Lower leg skin (tissue), 4 donors: ENCODE measurements at regions not wholly inside any gene's neighbourhood (a gene's known extent, or its start where the extent isn't known, plus 50 kb on each side); places are given as distances from the start of the nearest gene placed in this dataset.

Experiments
- DNase-seq, 2 donors: peaks; one replicate each; pipeline ENCODE4 v3.0.0-alpha.2; 2019; ENCODE audit warnings: low spot score in 2 of 2
- H3K4me3 ChIP-seq: fragments of 200-600 bp; sonication (generic); 2 replicates; pipeline ENCODE4 v1.5.1; 2017; ENCODE audit warnings: mild to moderate bottlenecking, low read depth; ENCODE audit not compliant: poor library complexity, severe bottlenecking
- CTCF ChIP-seq, 3 donors: fragments of 450-650 bp; IDR thresholded peaks; one replicate each; pipeline ENCODE4 v1.5.1; 2016; ENCODE audit warnings: antibody characterized with exemption in 3 of 3, mild to moderate bottlenecking in 3 of 3, moderate library complexity in 2 of 3
- POLR2A ChIP-seq, 2 donors: fragments of 450-650 bp; IDR thresholded peaks; one replicate each; pipeline ENCODE4 v1.6.1; 2016 to 2017; ENCODE audit warnings: antibody characterized with exemption in 2 of 2, mild to moderate bottlenecking in 1 of 2, moderate library complexity in 1 of 2
- WGBS, 2 donors: methylation state at CpG; one replicate each; pipeline ENCODE4 v1.1.5; 2018; 5-methylcytosine and 5-hydroxymethylcytosine counted together
- intact Hi-C: fragments of 100-400 bp; cut with DNase I; formaldehyde crosslinking; loops from one replicate; pipeline ENCODE4 v1.15.0; 2023; ENCODE audit warnings: low total_unique reads

DNA sequence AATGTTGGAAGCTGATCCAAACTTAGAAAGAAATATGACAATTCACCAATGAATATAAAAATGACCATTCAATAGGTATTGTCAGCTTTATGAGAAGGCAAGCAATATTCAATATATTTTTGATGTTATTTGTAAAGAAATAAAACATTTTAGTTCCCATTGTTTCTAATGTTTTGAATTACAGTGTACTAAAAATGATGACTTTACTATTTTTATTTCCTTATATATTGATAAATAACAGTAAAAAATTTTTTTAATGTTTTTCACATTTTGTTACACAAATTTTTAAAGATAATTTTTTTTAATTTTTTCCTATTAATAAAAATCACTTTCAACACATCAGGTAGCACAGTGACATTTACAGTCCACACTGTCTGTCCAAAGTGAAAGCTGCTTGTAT, 565.5 kb upstream of the FAM241A start:
- intact Hi-C loops = no loop called here
- TF ChIP-seq POLR2A (IDR thresholded peaks at IDR 0.05) (no peak), CTCF (IDR thresholded peaks at IDR 0.05) (no peak)
- DNase-seq = no peak
- no peak overlapping the region for H3K4me3 ChIP-seq

- DNase-seq = no peak
- 92 to 94% methylated on average over 3 of the region's 3 CpGs for WGBS, 2 donors
- intact Hi-C loops = no loop called here
- TF ChIP-seq CTCF (IDR thresholded peaks at IDR 0.05) (no peak), POLR2A (IDR thresholded peaks at IDR 0.05) (no peak)
- H3K4me3 ChIP-seq = no peak overlapping the region
Observed at GRCh38 chr4:111595456-111595855, 549.8 kb upstream of the FAM241A start.

GRCh38 chr4:111596491-111596890, 548.8 kb upstream of the FAM241A start:
- no peak overlapping the region for H3K4me3 ChIP-seq
- DNase-seq = no peak
- 90 to 91% methylated on average over 4 of the region's 4 CpGs for WGBS, 2 donors
- no peak for TF ChIP-seq CTCF (IDR thresholded peaks at IDR 0.05)
- no peak for TF ChIP-seq POLR2A (IDR thresholded peaks at IDR 0.05)
- intact Hi-C loops = no loop called here

DNA sequence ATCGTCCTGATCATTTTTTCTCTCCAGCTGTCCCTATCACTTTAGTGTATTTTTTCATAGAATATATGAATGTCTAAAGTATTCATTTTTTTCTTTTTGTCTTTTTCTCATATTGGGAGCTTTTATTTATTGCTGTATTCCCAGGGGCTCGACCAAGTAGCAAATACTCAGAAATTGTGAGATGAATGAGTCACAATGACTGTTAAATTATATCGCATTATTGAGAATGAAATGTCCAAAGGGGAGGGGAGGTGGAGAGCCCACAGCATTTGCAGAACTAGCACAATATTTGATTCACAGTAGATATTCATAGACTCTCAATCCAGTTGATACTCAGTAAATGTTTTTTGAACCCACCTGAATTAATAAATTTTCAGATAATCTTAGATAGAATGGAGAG, 543.6 kb upstream of the FAM241A start:
- intact Hi-C loops = no loop called here
- TF ChIP-seq POLR2A (IDR thresholded peaks at IDR 0.05) (no peak), CTCF (IDR thresholded peaks at IDR 0.05) (no peak)
- 70% methylated on average over 3 of the region's 3 CpGs for WGBS, 2 donors
- no peak for DNase-seq
- no peak overlapping the region for H3K4me3 ChIP-seq

GRCh38 chr4:111602848-111603247, 542.4 kb upstream of the FAM241A start:
- WGBS, 2 donors = 70 to 73% methylated on average over 1 of the region's 1 CpG
- TF ChIP-seq POLR2A (IDR thresholded peaks at IDR 0.05) = no peak
- intact Hi-C loops = no loop called here
- no peak for DNase-seq
- H3K4me3 ChIP-seq = no peak overlapping the region

DNA sequence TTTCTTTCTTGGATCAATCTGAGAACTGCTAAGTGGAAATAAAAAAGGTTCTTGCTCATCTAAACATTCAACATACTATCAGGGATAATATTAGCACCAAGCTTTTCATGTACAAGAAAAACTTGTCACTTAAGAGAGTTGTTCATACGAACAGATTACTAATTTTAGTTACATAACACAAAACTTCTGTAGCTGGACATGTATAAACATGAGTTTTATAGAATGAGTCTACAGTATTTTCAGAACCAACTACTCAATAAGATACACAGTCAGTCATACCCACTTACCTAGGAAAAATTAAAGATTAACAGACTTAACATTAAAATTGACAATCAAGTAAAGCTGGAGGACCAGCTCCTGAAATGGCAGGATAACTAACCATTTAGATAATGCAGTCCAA, 540.1 kb upstream of the FAM241A start:
- TF ChIP-seq CTCF (IDR thresholded peaks at IDR 0.05) = no peak
- TF ChIP-seq POLR2A (IDR thresholded peaks at IDR 0.05) = no peak
- DNase-seq = no peak
- intact Hi-C loops = no loop called here
- H3K4me3 ChIP-seq = no peak overlapping the region
- WGBS, 2 donors = 22 to 44% methylated on average over 1 of the region's 1 CpG
